GM18907 (cell line): ENCODE measurements at regions not wholly inside any gene's neighbourhood (a gene's known extent, or its start where the extent isn't known, plus 50 kb on each side); places are given as distances from the start of the nearest gene placed in this dataset.
"Not testable (repeated sequence)": the region's sequence is repeated elsewhere in the genome, so short reads cannot be mapped to it uniquely, and the experiment has no call there.

Source experiments
- ATAC-seq: cut with Tn5 transposase; IDR thresholded peaks from one replicate; pipeline ENCODE4 v1.9.1; 2021; ENCODE audit warnings: mild to moderate bottlenecking, moderate library complexity; ENCODE audit not compliant: unreplicated experiment

- ATAC-seq: no peak
These were observed 131.1 kb downstream of the SLC25A46 start for GRCh38 chr5:110869927-110870326.

- ATAC-seq: no peak
These were observed 133.4 kb downstream of the SLC25A46 start for GRCh38 chr5:110872200-110872599.

- ATAC-seq: no peak
These were observed 134.2 kb downstream of the SLC25A46 start for GRCh38 chr5:110872963-110873362.

GRCh38 chr5:110873773-110874437, 135.1 kb downstream of the SLC25A46 start:
- ATAC-seq: no peak

GRCh38 chr5:110875115-110875514, 136.3 kb downstream of the SLC25A46 start:
- ATAC-seq: not testable (repeated sequence)

GRCh38 chr5:110878115-110878514, 139.3 kb downstream of the SLC25A46 start:
- no peak for ATAC-seq

- no peak for ATAC-seq
These were observed 140.9 kb downstream of the SLC25A46 start for GRCh38 chr5:110879675-110880074.

- ATAC-seq: no peak
These were observed 141.6 kb downstream of the SLC25A46 start for GRCh38 chr5:110880413-110880812.

- ATAC-seq: no peak
These were observed 145.2 kb downstream of the SLC25A46 start for GRCh38 chr5:110884005-110884404.

- not testable (repeated sequence) for ATAC-seq
These were observed 148.4 kb downstream of the SLC25A46 start for GRCh38 chr5:110887170-110887569.

- ATAC-seq: not testable (repeated sequence)
These were observed 155.2 kb downstream of the SLC25A46 start for GRCh38 chr5:110893854-110894483.

GRCh38 chr5:110894805-110895204, 156.0 kb downstream of the SLC25A46 start:
- ATAC-seq: no peak

- ATAC-seq: no peak
These were observed 158.1 kb downstream of the SLC25A46 start for GRCh38 chr5:110896901-110897300.

- ATAC-seq: peak; percentile 75
These were observed 161.0 kb downstream of the SLC25A46 start for GRCh38 chr5:110899566-110900412.

- ATAC-seq: no peak
These were observed 162.0 kb downstream of the SLC25A46 start for GRCh38 chr5:110900829-110901228.

GRCh38 chr5:110903966-110904365, 165.2 kb downstream of the SLC25A46 start:
- ATAC-seq: no peak

GRCh38 chr5:110908848-110909247, 162.7 kb upstream of the TSLP start:
- no peak for ATAC-seq

GRCh38 chr5:110909415-110909814, 162.1 kb upstream of the TSLP start:
- no peak for ATAC-seq

GRCh38 chr5:110909950-110910349, 161.6 kb upstream of the TSLP start:
- ATAC-seq: no peak

- ATAC-seq: no peak
These were observed 158.3 kb upstream of the TSLP start for GRCh38 chr5:110913221-110913620.

- no peak for ATAC-seq
These were observed 155.0 kb upstream of the TSLP start for GRCh38 chr5:110916381-110917049.
